Urothelium cell line (cell line): ENCODE measurements at regions not wholly inside any gene's neighbourhood (a gene's known extent, or its start where the extent isn't known, plus 50 kb on each side); places are given as distances from the start of the nearest gene placed in this dataset.

Source experiments
- DNase-seq: peaks from one replicate; pipeline ENCODE4 v3.0.0; 2011; ENCODE audit warnings: low spot score, mixed read lengths
- FAIRE-seq: peaks from 2 replicates; lab custom pipeline; 2011; peaks lifted over from hg19 to GRCh38; lab: Jason Lieb, UNC

DNA sequence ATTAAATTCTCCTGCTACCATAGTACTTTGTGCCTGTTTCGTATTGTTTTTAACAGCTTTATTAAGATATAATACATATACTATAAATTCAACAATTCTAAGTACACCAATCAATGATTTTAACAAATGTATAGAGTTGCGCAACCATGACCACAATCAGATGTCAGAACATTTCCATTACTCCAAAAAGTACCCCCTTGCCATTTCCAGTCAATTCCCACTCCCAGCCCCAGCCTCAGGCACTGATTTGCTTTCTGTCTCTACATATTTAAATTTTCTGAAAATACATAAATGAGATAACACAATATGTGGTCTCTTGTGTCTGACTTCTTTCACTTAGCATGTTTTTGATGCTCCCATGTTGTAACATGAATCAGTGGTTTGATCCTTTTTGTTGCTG lies 193.9 kb downstream of the FIGN start:
- DNase-seq (no peak), FAIRE-seq (no peak)

DNA sequence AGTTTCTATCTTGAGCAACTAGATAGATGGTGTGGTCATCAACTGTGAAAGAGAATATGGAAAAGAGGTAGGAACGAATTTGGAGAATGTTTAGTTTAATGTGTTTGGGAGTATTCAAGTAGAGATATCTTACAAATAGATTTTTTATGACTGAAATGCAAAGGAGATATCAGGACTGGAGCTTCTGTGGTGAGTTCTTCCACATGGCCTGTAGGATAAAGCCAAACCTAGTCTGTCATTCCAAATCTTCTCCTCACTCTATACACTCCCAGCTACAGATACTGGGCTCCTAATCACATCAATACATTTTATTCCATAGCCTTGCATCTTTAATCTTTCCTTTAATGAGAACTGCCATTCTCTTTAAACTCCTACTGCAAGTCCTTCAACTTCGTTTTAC lies 194.3 kb downstream of the FIGN start:
- DNase-seq (no peak), FAIRE-seq (no peak)

DNA sequence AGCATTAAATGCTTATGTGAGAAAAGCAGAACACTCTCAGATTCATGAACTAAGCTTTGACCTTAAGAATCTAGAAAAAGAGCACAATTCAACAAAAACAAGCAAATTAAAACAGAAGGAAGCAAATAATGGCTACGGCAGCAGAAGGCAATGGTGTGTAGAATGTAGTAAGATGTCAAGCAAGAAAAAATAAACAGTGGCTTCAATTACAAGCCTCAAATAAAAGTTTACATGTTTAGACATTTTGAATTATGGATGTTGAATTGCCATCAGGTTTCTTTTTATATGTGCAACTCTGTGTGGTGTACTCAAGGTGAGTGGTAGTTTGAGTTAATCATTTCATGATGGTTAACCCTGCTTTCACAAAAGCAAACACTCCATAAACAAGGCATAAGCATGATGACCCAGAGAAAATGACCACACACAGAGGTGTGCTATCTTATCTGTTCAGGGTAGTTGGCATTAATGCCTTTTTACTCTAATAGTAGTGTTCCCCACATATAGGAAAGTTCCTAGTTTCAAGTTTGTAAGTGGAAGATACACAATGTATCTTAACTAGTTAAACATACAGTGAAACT lies 207.1 kb downstream of the FIGN start:
- no peak for FAIRE-seq

DNA sequence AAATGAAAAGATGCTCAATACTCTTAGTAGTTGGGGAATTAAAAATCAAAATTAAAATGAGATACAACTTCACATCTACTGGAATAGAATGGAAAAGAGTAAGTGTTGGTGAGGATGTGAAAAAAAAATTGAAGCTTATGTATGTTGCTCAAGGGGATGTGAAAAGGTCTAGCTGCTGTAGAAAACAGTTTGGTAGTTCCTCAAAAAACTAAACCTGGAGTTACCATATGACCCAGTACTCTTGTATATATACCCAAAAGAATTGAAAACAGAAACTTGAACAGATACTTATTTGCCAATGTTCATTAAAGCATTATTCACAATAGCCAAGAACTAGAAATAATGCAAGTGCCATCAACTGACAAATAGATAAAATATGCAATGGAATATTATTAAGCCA lies 208.4 kb downstream of the FIGN start:
- FAIRE-seq (no peak), DNase-seq (no peak)

More for the DNA sequence above, 207.1 kb downstream of the FIGN start:
- no peak for DNase-seq

DNA sequence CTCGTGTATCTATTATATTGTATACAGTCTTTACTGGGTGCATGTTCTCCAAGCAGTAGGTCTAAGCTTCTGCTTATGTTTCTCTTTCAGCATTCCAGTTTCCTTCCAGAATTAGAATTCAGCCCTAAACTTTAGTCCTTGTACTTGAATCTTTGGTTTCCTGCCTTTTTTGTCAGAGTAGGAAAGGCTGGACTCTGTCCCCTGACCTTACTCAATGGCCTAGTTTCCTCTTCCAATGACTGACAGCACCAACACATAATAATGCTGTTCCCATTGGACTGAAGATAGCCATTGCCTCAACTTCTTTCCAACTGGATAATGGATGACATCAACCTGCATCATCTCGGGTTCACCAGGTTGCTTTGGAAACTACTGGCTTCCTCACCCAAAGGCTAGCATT lies 217.0 kb downstream of the FIGN start:
- no peak for FAIRE-seq
- no peak for DNase-seq

DNA sequence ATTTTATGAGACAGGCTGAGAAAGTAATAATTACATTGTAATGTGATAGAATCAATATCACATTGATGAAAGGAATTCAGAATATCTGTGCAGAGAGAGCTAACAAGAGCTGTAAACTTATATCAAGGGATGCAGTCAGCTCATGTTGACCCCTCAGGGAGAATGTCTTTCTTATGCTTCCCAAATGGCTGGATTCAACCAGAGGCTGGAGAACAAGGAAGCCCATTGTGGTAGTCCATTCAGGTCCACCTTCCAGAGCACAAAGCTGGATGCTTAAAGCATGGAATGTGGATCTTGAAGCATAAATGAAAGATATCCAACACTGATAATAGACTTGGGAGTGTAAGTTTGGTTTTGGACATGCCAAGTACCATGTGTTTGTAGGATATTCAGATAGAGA lies 220.0 kb downstream of the FIGN start:
- DNase-seq (no peak), FAIRE-seq (no peak)

DNA sequence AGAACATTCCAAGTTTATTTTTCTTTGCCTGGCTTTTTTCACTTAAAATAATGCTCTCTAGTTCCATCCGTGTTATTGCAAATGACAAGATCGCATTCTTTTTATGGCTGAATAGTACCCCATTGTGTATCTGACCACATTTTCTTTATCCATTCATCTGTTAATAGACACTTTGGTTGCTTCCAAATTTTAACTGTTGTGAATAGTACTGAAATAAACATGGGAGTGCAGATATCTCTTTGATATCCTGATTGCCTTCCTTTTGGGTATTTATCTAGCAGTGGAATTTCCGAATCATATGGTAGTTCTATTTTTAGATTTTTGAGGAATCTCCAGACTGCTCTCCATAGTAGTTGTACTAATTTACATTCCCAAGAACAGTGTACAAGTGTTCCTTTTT lies 230.5 kb downstream of the FIGN start:
- DNase-seq (no peak), FAIRE-seq (no peak)

DNA sequence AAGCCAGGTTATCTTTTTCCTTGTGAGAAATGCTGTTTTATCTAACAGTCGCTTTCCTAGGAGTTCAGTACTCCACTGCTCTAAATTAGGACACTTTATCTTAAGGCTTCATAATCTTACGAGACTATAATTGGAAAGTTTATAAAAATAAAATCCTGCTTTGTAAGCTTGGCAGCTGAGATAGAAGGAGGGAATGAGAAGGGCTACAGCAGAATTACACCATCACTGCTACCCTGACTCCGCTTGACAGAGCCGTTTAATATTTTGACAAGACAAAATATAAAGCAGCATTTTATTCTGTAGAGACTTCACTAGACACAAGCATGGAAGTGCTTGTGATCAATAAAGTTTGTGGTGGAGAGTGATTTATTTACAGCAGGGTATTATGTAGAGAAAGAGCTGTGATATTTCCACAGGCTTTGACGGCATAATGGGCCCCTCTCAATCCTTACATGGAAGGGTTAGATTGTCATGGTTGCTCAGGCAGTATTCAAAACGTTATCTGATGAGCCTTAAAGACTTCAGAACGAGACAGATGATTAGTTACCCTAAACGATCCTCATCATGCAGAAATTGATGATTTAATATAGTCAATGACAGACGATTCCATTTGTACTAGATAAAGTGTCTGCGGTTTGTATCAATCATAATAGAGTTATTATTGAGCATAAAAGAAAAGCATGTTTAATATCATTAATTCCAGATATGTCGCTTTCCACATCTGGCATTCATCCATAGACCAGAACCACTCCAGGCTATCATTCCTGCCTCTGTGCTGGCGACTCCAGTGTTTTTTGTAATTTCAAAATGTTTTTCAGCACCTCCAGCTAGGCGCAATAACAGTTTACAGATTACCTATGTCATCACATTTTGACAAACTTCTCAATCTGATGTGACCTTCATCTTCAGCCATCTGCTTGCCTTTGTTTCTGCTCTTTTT lies 242.2 kb downstream of the FIGN start:
- FAIRE-seq (no peak), DNase-seq (no peak)

DNA sequence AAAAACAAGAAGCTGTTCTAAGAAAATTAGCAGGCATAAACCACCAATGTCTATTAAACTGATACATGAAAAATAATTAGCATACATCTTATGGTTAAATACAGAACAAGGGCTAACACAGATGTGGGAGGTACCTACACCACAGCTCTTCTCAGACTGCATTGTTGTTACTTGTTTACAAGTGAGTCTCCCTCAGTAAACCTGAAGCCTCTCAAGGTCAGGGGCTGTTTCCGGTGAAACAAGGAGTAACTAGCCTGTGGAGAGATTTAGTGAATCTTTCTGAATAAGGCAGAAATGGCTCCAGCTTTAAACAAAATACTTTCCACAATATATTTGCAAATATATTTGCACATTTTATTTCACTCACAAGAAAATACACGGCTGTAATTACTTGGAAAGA lies 244.0 kb downstream of the FIGN start:
- DNase-seq (no peak), FAIRE-seq (no peak)

DNA sequence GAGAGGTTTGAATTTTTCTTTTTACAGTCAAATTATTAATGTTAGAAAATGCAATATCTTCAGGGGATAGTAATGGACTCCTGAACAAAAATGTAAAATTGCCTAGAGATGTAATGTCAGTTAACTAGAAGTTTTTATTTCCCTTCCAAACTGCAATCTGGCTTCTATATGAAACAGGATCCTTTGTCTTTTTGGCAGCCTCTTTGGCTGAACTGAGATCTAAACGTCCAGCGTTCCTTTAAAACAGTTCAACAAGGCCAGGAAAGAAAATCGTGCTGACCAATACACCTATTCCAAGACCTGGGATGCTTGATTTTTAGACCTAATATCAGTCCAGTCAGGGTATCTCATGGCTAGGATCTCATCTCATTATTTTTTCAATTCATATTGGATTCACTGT lies 245.5 kb downstream of the FIGN start:
- FAIRE-seq (no peak), DNase-seq (no peak)

DNA sequence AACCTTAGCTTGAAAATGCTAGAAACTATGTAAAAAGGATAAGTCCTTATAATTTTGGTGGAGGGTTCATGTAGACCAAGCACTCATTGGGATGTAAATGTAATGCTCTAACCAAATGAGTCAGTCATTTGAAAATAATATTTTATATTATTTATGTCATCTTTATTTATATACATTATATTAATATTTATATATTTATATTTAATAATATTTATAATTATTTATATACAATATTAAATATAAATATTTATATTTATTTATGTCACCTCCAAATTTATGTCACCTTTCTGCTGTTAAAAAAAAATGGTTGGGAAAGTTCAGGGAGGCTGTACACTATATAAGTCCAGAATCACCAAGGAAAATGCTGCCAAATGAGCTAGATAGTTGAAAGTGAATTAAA lies 254.3 kb downstream of the FIGN start:
- DNase-seq (no peak), FAIRE-seq (no peak)

DNA sequence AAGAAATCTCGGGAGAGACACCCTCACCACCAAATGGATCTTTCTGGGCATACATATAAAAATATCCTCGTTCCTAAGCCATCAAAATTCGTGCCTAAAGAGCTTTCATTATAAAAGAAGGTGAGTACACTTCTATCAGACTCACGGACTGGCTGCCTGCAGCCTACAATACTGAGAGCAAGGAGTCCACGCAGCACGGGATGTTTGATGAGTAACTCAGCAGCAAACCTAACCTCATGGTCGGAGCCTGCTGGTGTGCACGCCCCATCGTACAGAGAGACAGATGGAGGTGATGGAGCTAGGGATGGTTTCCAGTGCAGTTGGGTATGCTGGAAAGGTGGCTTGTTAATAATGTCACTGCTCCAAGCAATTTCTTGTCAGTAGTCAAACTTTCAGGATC lies 256.2 kb downstream of the FIGN start:
- DNase-seq (no peak), FAIRE-seq (no peak)

DNA sequence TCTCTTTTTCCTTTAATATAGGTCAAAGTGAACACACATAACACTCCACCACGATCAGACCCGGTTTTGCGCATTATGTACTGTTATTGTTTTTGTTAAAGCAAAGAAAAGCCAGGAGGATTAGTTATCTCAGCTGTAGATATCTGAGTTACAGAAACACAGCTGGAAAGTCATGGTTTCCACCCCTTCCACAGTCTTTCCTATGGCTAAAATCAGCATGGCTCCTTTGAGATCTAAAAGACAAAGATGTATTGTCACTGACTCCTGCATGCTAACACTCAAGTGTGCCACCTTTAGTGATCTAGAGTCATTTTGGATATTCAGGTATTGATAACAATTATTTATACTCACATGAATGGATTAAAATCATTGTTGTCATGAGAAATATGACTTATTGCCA lies 260.0 kb downstream of the FIGN start:
- FAIRE-seq (no peak), DNase-seq (no peak)

DNA sequence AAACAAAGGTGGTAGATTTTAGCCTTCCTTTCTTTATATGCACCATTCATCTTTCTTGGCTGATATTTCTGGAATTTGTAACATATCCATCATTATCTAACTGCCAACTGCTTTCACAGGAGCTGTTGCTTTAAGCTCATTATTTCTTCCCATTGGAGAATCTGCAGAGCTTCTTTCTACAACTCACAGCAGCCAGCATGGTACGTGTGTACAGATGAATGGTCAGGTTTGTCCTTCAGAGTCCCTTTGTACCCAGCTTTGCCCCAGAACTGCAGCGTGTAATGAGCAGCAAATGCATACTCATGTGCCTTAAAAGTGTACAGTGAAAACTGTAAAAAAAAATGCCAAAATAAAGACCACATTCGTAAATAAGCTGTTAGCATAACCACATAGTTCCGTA lies 260.9 kb downstream of the FIGN start:
- DNase-seq (no peak), FAIRE-seq (no peak)

DNA sequence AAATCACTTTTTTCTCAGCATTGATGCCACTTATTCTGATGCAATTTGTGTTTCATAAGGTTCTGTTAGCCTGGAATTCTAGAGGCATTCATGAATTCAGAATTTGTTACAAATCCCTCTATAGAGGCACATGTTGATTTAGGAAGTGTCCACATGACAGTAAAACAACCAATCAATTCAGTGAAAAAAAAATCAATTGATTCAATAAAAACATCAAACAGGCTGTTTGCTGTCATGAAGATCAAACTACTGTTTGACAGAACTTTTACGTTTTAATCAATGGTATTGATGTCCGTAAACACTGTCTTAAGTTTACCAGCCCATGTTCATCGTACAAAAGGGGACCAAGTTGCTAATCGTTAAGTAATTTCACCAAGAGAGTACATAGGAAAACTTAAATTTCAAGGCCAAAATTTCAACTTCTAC lies 261.5 kb downstream of the FIGN start:
- no peak for DNase-seq
- no peak for FAIRE-seq

DNA sequence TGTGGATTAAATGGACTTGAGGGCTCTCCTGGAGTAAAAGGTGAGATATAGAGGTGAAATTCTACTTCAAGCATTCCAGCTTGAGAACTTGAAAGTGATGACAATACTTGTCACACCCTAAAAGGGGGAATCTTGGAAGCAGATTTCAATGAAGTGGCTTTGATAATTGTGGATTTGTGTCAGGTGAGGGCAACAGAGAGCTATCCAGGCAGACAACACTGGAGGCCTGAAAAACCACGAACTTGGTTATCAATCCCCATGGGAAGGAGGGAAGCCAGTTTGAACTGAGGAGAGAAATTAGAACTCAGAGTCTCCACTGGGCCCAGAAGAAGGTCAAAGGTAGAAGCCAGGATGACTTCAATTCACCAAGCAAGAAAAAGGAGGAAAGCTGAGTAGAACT lies 263.9 kb downstream of the FIGN start:
- FAIRE-seq: no peak
- DNase-seq: peak; percentile 4

DNA sequence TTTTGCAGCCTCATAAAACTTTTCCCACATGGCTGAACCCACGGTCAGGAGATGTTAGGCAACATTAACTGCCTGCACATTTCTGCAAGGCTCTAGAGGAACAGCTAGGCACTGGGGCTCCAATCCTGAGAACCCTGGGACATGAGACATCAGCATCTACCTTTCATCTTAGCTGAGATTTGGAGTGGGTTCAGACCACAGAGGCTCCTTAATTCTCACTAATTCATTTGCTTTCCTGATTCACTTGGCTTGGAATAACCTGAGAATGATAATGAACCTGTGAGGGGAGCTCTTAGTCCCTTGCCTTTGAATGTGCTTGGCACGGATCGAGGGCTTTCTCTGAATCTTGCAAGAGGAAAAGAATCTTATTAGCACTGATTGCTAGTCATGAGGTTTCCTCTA lies 266.2 kb downstream of the FIGN start:
- FAIRE-seq (no peak), DNase-seq (no peak)

DNA sequence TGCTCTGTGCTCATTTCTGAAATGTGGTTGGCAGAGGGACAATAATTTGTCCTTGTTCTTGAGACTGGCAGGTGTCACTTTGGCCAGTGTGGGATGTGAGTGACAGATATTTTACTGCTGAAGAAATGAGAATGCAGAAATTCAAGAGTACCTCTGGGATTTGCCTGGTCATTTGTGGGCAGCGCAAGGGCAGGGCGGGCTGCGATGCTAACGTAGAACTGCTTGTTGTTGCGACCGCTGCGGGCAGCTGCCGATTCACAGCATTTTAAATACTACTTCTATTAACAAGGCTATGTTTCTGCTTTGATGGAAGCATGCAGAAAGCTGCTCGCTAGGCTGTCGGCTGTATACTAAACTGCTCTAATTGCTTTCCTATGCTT lies 268.6 kb downstream of the FIGN start:
- no peak for DNase-seq

DNA sequence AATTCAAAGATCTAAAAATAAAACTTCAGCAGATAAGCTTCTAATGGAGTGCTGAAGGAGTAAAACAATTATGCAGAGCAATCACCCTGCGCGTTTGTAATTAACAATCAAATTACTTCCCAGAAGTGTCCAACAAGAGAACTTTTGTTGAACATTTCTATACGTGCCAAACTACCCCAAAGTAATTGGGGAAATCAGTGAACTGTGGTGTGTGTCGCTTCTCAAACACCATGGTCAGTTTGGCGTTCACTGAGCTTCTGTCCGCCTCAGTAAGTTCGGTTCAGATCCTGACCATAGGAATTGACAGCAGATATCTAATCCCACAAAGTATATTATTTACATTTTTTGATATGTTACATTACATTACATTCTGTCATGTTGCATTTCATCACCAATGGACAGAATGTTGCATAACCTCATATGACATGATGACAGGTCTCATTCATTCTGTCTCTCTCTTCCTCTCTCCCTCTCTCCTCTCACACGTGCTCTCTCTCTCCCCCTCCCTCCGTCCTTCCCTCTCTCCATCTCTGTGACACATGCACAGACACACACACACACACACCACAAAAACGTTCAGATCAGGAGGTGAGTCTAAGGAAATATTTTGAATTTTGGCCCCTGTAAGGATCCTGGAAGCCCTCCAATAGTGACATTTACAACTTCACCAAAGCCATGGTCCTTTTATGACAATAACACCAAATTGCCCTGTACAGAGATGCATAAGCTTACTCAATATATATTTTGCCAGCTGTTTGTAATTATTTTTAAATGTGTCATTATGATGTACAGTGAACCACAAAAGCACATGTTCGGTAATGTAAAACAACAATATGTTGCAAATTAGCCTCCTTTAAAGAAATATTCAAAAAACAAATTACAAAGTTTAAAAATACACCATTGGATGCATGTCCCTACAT lies 269.2 kb downstream of the FIGN start:
- DNase-seq (no peak), FAIRE-seq (no peak)

More for the DNA sequence above, 268.6 kb downstream of the FIGN start:
- no peak for FAIRE-seq

DNA sequence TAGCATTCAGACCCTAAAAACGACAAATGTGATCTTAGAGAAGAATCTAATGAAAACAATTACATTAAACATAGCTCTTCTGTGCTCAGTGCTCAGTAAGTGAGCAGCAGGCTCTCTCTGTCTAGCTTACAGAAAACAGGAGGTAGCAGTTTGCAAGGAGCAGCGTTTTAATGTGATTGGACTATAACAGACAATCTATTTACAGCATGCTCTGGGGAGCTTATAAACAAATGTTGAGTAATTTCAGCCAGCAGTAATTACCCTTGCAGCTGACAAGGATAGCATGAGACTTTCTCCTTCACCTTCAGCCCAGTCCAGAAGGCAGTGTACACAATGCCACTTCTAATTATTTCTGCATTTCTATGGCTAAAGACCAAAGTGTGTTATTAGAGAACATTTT lies 270.4 kb downstream of the FIGN start:
- FAIRE-seq (no peak), DNase-seq (no peak)

DNA sequence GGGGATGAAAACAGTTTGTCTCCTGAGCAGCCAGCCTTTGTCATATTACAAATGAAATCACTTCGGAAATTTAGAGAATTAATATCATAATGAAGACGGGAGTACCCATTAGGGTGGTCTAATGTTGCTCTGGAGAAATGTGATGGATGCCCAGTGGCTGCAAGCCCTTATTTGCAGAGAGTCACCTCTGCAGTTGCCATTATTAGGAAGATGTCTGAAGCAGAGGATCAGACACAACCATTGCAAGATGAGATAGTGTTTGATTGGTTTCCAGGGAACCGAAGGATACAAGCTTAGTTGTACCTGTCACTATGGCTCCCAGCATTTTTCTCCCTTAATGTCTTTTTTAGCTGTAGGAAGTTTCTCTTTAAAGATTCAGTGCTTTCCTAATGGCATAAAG lies 272.4 kb downstream of the FIGN start:
- DNase-seq: no peak
- no peak for FAIRE-seq

DNA sequence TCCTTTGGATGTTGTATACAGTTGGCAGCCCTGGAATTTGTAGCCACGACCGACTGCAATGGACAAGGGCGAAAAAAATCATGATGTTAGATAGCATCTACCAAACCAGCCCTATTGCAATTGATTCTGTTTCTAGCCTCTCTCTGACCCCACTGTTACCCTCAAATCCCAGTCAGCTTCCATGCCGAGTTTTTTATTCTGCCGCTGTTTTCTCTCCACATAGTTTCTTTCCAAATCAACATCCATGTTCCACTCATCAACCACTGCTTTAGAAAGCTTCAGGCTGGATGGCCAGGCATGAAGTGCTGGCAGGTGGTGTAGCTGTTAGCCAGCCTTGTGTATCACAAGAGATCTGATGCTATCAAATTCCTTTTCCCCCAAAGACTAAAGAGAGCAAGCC lies 272.8 kb downstream of the FIGN start:
- FAIRE-seq: no peak
- DNase-seq: no peak
